HCEC 1CT (cell line): ENCODE measurements at regions not wholly inside any gene's neighbourhood (a gene's known extent, or its start where the extent isn't known, plus 50 kb on each side); places are given as distances from the start of the nearest gene placed in this dataset.
"Not testable (repeated sequence)": the region's sequence is repeated elsewhere in the genome, so short reads cannot be mapped to it uniquely, and the experiment has no call there.

Experiments
- DNase-seq: peaks from one replicate; pipeline ENCODE4 v3.0.0-alpha.2; 2017

GRCh38 chr1:99062192-99062591 is 57.5 kb upstream of the PLPPR5 start:
- no peak for DNase-seq

GRCh38 chr1:99069146-99069545 is 64.5 kb upstream of the PLPPR5 start:
- no peak for DNase-seq

GRCh38 chr1:99078529-99078928 is 73.9 kb upstream of the PLPPR5 start:
- DNase-seq = not testable (repeated sequence)

- no peak for DNase-seq
These were observed 77.7 kb upstream of the PLPPR5 start for GRCh38 chr1:99082366-99082765.

DNA sequence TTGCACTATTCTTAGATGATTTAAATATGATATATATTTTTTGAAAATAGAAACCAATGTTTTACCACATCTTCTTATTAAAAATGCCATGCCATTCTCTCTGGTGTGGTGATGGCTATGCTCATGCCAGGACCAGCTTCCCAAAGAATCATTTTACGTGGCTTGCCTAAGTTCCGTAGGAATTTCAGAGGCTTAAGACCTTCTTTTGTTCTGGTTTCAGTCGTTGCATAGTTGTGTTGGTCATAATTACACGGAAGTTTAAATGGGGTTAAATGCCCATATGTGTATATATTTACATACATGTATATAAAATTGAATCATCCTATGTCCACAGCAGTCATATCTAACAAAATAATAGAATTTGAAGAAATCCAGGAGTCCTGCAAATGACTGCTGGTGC is 78.7 kb upstream of the PLPPR5 start:
- no peak for DNase-seq

- no peak for DNase-seq
These were observed 79.9 kb upstream of the PLPPR5 start for GRCh38 chr1:99084562-99084961.

DNA sequence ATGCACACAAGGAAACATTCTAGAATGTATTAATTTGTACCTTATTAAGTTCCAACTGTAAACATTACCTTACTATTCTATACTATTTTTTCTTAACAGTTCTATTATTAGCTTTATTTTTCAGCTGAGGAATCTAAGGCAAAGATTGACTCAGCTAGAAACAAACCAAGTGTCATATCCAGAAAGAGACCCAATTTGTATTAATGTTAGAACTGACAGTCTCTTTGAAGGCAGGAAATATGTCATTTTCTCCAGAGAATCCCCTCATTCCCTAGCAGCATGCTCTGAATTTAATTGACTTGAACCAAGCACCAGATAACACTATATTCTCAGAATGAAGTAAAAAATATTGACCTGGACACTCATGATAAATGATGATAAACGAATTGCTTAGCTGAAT is 81.4 kb upstream of the PLPPR5 start:
- DNase-seq = no peak

GRCh38 chr1:99098589-99098988 is 93.9 kb upstream of the PLPPR5 start:
- DNase-seq = no peak

GRCh38 chr1:99106274-99106673 is 101.6 kb upstream of the PLPPR5 start:
- DNase-seq = no peak

DNA sequence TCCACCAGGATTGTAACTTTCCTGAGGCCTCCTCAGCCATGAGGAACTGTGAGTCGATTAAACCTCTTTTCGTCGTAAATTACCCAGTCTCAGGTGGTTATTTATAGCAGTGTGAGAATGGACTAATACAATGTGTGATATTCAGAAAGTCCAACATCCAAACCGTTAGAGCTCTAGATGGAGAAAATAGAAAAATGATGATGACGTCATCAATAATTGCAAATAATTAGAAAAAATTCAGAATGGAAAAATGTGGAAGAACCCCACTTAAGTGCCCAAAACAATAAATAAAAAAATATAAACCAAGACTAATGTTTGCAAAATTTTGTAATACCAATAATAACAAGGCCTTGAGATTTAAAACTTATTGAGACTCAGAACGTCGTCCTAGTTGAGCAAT is 103.0 kb upstream of the PLPPR5 start:
- DNase-seq = no peak

DNA sequence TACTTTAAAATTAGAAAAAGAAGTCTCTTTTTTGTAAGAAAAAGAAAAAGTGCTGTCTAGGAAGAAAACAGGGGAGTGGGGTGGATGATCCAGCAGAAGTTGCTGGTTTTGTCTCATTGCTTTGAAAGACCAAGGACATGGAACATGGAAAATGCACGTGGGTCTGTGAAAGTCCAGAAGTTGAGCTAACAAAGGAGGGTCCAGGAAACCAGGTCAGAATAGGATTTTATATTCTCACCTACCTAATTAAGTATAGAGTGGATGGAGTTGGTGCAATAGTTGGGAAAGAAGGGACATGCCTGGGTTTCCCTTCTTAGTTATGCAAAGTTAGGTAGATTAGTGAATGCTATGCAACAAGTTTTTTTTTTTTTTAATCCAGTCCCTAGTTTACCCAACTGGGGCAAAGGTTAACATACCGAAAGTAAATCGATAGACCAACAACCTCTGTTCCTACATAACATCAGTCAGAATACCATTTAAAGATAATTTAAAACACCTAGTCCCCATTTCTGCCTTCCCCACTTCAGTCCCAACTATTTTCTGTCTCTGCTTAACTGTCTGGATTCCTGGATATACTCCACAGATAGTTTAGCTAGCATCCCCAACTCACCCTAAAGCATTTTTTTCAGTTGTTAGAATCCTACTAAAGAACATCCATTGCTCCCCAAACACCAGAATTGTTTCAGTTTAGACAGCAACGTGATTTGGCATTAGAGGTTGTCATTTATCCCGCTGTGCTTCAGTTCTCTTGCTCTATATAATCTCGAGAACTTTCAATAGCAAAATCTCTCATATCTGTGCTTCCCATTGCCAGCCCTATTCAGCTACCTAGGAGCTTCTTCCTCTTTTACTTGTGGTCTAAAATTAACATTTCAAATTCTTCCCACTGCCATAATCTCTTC is 105.7 kb upstream of the PLPPR5 start:
- no peak for DNase-seq

DNA sequence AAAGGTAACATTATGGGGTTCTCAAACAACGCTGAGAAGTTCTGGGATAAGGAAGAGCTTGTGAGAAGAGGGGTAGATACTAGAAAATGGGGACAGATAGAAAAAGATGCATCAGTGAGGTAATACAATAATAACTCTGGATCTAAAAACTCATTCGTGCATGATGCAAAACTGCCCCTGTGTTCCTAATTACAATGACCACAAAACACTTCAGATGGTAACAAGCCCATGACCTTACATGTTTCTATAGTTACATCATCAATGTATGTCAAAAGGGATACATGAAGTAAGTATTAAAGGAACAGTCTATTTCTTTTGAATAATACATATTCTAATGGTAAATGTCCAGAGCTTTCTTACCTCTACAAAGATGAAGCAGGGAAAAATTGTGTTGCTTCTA is 110.6 kb upstream of the PLPPR5 start:
- no peak for DNase-seq

- DNase-seq = no peak
These were observed 114.5 kb upstream of the PLPPR5 start for GRCh38 chr1:99119188-99119587.

GRCh38 chr1:99122039-99122438 is 117.4 kb upstream of the PLPPR5 start:
- DNase-seq = no peak

DNA sequence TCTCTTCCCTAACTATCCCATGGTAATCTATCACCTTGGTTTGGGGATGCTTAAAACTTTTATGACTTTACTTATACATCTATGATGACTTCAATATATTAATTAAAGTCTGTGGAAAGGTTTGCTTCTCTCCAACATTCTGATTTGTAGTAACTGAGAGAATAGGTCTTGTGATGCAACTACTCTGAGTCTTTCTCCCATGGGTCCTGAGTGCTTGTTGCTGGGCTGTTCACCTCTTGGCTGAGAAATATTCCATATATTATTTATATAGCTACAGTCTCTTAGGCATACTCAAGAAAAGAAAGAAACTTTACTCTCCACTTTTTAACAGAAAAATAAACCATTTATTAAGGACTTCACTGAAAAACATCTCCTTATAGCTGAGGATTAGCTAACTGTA is 119.3 kb upstream of the PLPPR5 start:
- no peak for DNase-seq

DNA sequence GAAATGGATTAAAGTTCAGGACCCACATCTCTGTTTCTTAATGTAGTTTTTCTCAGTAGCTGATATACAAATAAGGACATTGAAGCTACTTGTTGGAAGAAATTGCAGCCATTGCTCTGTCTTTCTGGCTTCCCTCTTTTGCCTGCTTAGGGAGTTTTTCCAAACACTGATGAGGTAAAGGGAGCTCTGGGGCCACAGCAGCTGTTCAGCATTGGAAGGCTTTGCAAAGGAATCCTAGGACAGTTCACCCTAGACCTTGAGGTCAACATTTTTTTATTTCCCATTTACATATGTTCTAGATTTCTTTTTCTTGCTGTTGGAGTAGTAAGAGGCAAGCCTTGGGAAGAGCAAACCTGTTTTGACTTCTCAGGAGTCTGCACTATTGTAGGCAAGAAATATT is 126.9 kb upstream of the PLPPR5 start:
- no peak for DNase-seq

GRCh38 chr1:99133756-99134500 is 129.3 kb upstream of the PLPPR5 start:
- no peak for DNase-seq

DNA sequence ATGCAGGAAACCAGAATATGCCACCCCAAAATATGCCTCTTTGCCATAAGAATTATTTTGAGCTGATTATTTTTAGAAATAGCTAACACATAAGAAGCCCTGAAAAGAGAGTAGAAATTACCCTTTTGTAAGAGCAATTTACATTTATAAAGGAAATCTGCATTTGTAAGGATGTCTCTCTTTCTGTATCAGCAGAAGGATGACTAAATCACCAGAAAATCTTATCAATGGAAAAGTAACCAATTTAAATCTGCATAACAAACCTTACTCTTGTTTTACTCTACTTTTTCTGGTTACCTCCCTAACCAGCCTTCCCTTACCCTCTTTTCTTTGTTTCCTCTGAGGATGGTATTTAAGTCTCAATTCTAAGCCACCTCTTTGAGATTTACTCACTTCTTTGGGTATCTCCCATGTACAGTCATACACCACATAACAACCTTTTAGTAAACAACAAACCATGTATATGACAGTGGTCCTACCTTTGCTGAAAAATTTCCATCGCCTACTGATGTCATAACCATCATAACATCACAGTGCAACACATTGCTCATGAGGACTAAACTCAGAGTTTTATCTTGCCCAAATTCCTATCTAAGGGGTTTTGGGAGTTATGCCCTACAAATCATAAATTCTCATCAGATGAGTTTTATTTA is 126.6 kb upstream of the PLPPR4 start:
- DNase-seq = no peak

DNA sequence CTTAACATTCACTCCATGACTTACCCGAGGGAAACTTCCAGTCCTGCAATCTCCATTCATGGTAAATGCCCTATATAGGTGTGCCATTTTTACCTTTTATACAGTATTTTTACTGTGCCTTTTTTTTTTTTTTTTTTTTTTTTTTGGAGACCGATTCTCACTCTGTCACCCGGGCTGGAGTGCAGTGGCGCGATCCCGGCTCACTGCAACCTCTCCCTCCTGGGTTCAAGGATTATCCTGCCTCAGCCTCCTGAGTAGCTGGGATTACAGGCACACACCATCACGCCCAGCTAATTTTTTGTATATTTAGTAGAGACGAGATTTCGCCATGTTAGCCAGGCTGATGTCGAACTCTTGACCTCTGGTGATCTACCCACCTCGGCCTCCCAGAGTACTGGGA is 124.4 kb upstream of the PLPPR4 start:
- DNase-seq = no peak

GRCh38 chr1:99146129-99146848 is 118.0 kb upstream of the PLPPR4 start:
- no peak for DNase-seq

- DNase-seq = no peak
These were observed 114.3 kb upstream of the PLPPR4 start for GRCh38 chr1:99149952-99150351.

DNA sequence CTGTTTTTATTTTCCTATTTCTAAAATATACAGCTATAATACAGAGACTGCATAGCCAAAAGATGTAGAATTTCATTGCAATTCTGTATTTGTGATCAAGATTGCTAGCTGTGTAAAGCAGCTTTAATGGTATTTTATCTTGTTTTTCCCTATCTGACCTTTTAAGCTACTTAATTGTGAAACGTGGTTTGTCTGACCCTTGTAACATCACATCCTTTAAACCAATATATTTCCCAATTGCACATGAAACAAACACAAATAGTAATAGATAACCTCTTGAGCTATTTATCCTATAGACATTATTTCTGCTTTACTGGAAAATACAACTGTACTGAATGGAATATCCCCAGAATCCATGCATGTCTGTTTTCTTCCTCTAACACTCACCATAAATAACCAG is 112.2 kb upstream of the PLPPR4 start:
- DNase-seq = no peak

- DNase-seq = no peak
These were observed 100.6 kb upstream of the PLPPR4 start for GRCh38 chr1:99163671-99164070.
